ENCODE measurements at regions not wholly inside any gene's neighbourhood (a gene's known extent, or its start where the extent isn't known, plus 50 kb on each side); places are given as distances from the start of the nearest gene placed in this dataset.

- H3K9me1 ChIP-seq (ENCODE audit: insufficient read depth, low read length), result no peaks in the 10 kb centered on the region
These were observed 302.7 kb upstream of the MGAT5 start for GRCh38 chr2:133951209-133951608.

More at GRCh38 chr2:133951209-133951608, 302.7 kb upstream of the MGAT5 start:
- in situ Hi-C loops (cut with MboI; ENCODE audit: low sequenced_read_pairs) (no loop called here), intact Hi-C loops (cut with micrococcal nuclease) (no loop called here), dilution Hi-C loops (cut with HindIII; ENCODE audit: low sequenced_read_pairs, unreplicated experiment) (no loop called here)
- Histone ChIP-seq H3K9me3 (ENCODE audit: control insufficient read depth, insufficient read depth, low read length) (no peaks in the 10 kb centered on the region), H2BK20ac (ENCODE audit: low read depth, low read length) (no peak overlapping the region), H3K27me3 (ENCODE audit: control insufficient read depth, insufficient read depth, low read length) (peaks cover 7% of the 10 kb centered on the region; the same call in 1 of the 2 replicates), H3K79me1 (ENCODE audit: low read depth in 1 of 2, low read length in 2 of 2) (no peaks in the 10 kb centered on the region), H2BK5ac (ENCODE audit: low read depth, low read length, poor library complexity, severe bottlenecking) (no peak overlapping the region), H3K9ac (ENCODE audit: low read depth, low read length) (no peak overlapping the region), H3K23ac (ENCODE audit: low read depth, low read length) (no peak overlapping the region), H2BK15ac (ENCODE audit: low read depth, low read length) (no peak overlapping the region), H4K8ac (ENCODE audit: low read depth in 2 of 2, low read length in 2 of 2) (no peak overlapping the region), H3K18ac (ENCODE audit: low read depth, low read length) (no peak overlapping the region), H3K36me3 (ENCODE audit: control insufficient read depth, insufficient read depth, low read length) (no peaks in the 10 kb centered on the region), H2AFZ (replicated peaks; ENCODE audit: low read length, poor library complexity) (no peak overlapping the region), H3K4me3 (ENCODE audit: insufficient read depth, low read depth, low read length) (no peak overlapping the region), H2AK5ac (ENCODE audit: low read depth, low read length) (no peak overlapping the region), H3K56ac (ENCODE audit: extremely low read depth, insufficient read depth, low read length) (no peak overlapping the region), H3K4ac (ENCODE audit: low read depth, low read length) (no peak overlapping the region), H3K14ac (replicated peaks; ENCODE audit: low read depth, low read length) (no peak overlapping the region), H2BK120ac (ENCODE audit: low read depth, low read length) (no peak overlapping the region), H4K91ac (ENCODE audit: insufficient read depth, low read depth, low read length) (no peak overlapping the region), H4K20me1 (ENCODE audit: insufficient read depth, low read length) (no peaks in the 10 kb centered on the region), H3K27ac (ENCODE audit: insufficient read depth, low read length) (no peak overlapping the region), H3K4me1 (ENCODE audit: control insufficient read depth, insufficient read depth, low read length) (peaks cover 3% of the 10 kb centered on the region; the same call in 1 of the 2 replicates), H4K5ac (ENCODE audit: low read depth, low read length) (no peak overlapping the region), H3K4me2 (ENCODE audit: low read depth, low read length) (no peak overlapping the region), H2AK9ac (replicated peaks; ENCODE audit: low read depth, low read length, poor library complexity) (no peak overlapping the region)
- ChIA-PET CTCF (no interaction called here), POLR2A (ENCODE audit: unreplicated experiment) (no interaction called here)
- TF ChIP-seq, protein P1, sequence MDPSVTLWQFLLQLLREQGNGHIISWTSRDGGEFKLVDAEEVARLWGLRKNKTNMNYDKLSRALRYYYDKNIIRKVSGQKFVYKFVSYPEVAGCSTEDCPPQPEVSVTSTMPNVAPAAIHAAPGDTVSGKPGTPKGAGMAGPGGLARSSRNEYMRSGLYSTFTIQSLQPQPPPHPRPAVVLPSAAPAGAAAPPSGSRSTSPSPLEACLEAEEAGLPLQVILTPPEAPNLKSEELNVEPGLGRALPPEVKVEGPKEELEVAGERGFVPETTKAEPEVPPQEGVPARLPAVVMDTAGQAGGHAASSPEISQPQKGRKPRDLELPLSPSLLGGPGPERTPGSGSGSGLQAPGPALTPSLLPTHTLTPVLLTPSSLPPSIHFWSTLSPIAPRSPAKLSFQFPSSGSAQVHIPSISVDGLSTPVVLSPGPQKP (IDR thresholded peaks at IDR 0.05; ENCODE audit: borderline replicate concordance, low read depth, low read length), result no peak
- no peak for TF ChIP-seq BHLHE40 (IDR thresholded peaks at IDR 0.05; ENCODE audit: low read depth, low read length)
- no peak for TF ChIP-seq RAD21 (IDR thresholded peaks at IDR 0.05; ENCODE audit: low read length)
- no peak for TF ChIP-seq NFE2L2 (IDR thresholded peaks at IDR 0.05; ENCODE audit: low read depth, low read length)
- no peak for DNase-seq
- ATAC-seq (ENCODE audit: low read depth), result no peak
- no TSS peak for BruUV-seq (replicated peaks)
- 43% methylated on average over 1 of the region's 1 CpG; no CpG with 5 or more reads in 1 of the 2 experiments for WGBS, 2 experiments (ENCODE audit: extremely low coverage in 2 of 2, insufficient read length in 1 of 2)
